Central memory CD4-positive, alpha-beta T cell (primary cell): ENCODE measurements at regions not wholly inside any gene's neighbourhood (a gene's known extent, or its start where the extent isn't known, plus 50 kb on each side); places are given as distances from the start of the nearest gene placed in this dataset.

Source experiments
- DNase-seq: peaks from one replicate; pipeline ENCODE4 v3.0.0; 2022

- DNase-seq, result no peak
Observed at GRCh38 chr2:71859211-71859847, 288.3 kb downstream of the CYP26B1 start.

GRCh38 chr2:71858071-71858470, 289.6 kb downstream of the CYP26B1 start:
- DNase-seq, result no peak

- no peak for DNase-seq
Observed at GRCh38 chr2:71857636-71858035, 290.0 kb downstream of the CYP26B1 start.

GRCh38 chr2:71856773-71857525, 290.7 kb downstream of the CYP26B1 start:
- DNase-seq, result no peak

- DNase-seq, result no peak
Observed at GRCh38 chr2:71853858-71854257, 293.8 kb downstream of the CYP26B1 start.

GRCh38 chr2:71852141-71852711, 295.4 kb downstream of the CYP26B1 start:
- no peak for DNase-seq

- DNase-seq, result no peak
Observed at GRCh38 chr2:71851094-71851750, 296.4 kb downstream of the CYP26B1 start.

GRCh38 chr2:71850306-71850801, 297.3 kb downstream of the CYP26B1 start:
- DNase-seq, result no peak

- no peak for DNase-seq
Observed at GRCh38 chr2:71849607-71850305, 297.9 kb downstream of the CYP26B1 start.

- DNase-seq, result no peak
Observed at GRCh38 chr2:71849111-71849510, 298.6 kb downstream of the CYP26B1 start.

- DNase-seq, result no peak
Observed at GRCh38 chr2:71846669-71847291, 300.9 kb downstream of the CYP26B1 start.

- no peak for DNase-seq
Observed at GRCh38 chr2:71846072-71846471, 301.6 kb downstream of the CYP26B1 start.

- DNase-seq, result no peak
Observed at GRCh38 chr2:71844967-71845366, 302.7 kb downstream of the CYP26B1 start.

GRCh38 chr2:71843391-71843850, 304.2 kb downstream of the CYP26B1 start:
- no peak for DNase-seq

- no peak for DNase-seq
Observed at GRCh38 chr2:71842744-71843143, 304.9 kb downstream of the CYP26B1 start.

- no peak for DNase-seq
Observed at GRCh38 chr2:71839826-71840225, 307.8 kb downstream of the CYP26B1 start.

- DNase-seq, result no peak
Observed at GRCh38 chr2:71834796-71835195, 312.9 kb downstream of the CYP26B1 start.

GRCh38 chr2:71833855-71834560, 313.7 kb downstream of the CYP26B1 start:
- no peak for DNase-seq

GRCh38 chr2:71833272-71833671, 314.4 kb downstream of the CYP26B1 start:
- no peak for DNase-seq

- DNase-seq, result no peak
Observed at GRCh38 chr2:71832844-71833243, 314.8 kb downstream of the CYP26B1 start.

- DNase-seq, result no peak
Observed at GRCh38 chr2:71832388-71832787, 315.3 kb downstream of the CYP26B1 start.

GRCh38 chr2:71831193-71831577, 316.5 kb downstream of the CYP26B1 start:
- DNase-seq, result no peak
